Fibroblast of skin of left quadriceps (primary cell): ENCODE measurements at regions not wholly inside any gene's neighbourhood (a gene's known extent, or its start where the extent isn't known, plus 50 kb on each side); places are given as distances from the start of the nearest gene placed in this dataset.
"Not testable (repeated sequence)": the region's sequence is repeated elsewhere in the genome, so short reads cannot be mapped to it uniquely, and the experiment has no call there.

Experiments used
- DNase-seq, 2 experiments: peaks; one replicate each; pipeline ENCODE4 v3.0.0-alpha.2; 2013; ENCODE audit warnings: low read depth in 2 of 2

GRCh38 chr5:101782352-101783103 lies 513.6 kb downstream of the SLCO4C1 start:
- DNase-seq, result no peak

GRCh38 chr5:101751105-101751504 lies 545.0 kb downstream of the SLCO4C1 start:
- no peak for DNase-seq

GRCh38 chr5:101743000-101743399 lies 553.1 kb downstream of the SLCO4C1 start:
- DNase-seq, result not testable (repeated sequence)

GRCh38 chr5:101728933-101729332 lies 567.2 kb downstream of the SLCO4C1 start:
- DNase-seq, result no peak

- no peak for DNase-seq
Observed at GRCh38 chr5:101721543-101721942, 574.5 kb downstream of the SLCO4C1 start.

GRCh38 chr5:101720033-101720432 lies 576.1 kb downstream of the SLCO4C1 start:
- no peak for DNase-seq

GRCh38 chr5:101717721-101718120 lies 578.4 kb downstream of the SLCO4C1 start:
- no peak for DNase-seq

- DNase-seq, result no peak
Observed at GRCh38 chr5:101716941-101717340, 579.1 kb downstream of the SLCO4C1 start.

- not testable (repeated sequence) for DNase-seq
Observed at GRCh38 chr5:101715790-101716189, 580.3 kb downstream of the SLCO4C1 start.

GRCh38 chr5:101689306-101689705 lies 606.8 kb downstream of the SLCO4C1 start:
- DNase-seq, result no peak

- no peak for DNase-seq
Observed at GRCh38 chr5:101688156-101688555, 607.9 kb downstream of the SLCO4C1 start.

- DNase-seq, result no peak
Observed at GRCh38 chr5:101687349-101687985, 608.6 kb downstream of the SLCO4C1 start.

GRCh38 chr5:101686536-101687157 lies 609.4 kb downstream of the SLCO4C1 start:
- no peak for DNase-seq

GRCh38 chr5:101679816-101680215 lies 616.3 kb downstream of the SLCO4C1 start:
- DNase-seq, result no peak

- DNase-seq, result peak; percentile 36 to 44
Observed at GRCh38 chr5:101678481-101679193, 617.4 kb downstream of the SLCO4C1 start.

- no peak for DNase-seq
Observed at GRCh38 chr5:101677961-101678360, 618.1 kb downstream of the SLCO4C1 start.

GRCh38 chr5:101676646-101677045 lies 619.4 kb downstream of the SLCO4C1 start:
- DNase-seq, result no peak

GRCh38 chr5:101675510-101676219 lies 620.4 kb downstream of the SLCO4C1 start:
- DNase-seq, result no peak

GRCh38 chr5:101673120-101673519 lies 623.0 kb downstream of the SLCO4C1 start:
- no peak for DNase-seq

GRCh38 chr5:101664071-101664791 lies 631.9 kb downstream of the SLCO4C1 start:
- no peak for DNase-seq

GRCh38 chr5:101663543-101663942 lies 632.5 kb downstream of the SLCO4C1 start:
- DNase-seq, result no peak
